Progenitor cell of endocrine pancreas (in vitro differentiated cells): ENCODE measurements at regions not wholly inside any gene's neighbourhood (a gene's known extent, or its start where the extent isn't known, plus 50 kb on each side); places are given as distances from the start of the nearest gene placed in this dataset.
A peak's percentile ranks its signal among the peaks of the same experiment; 100 is the strongest.

Source experiments
- DNase-seq: peaks from one replicate; pipeline ENCODE4 v3.0.0; 2021; ENCODE audit warnings: low spot score; ENCODE audit not compliant: unreplicated experiment
- H3K27ac Mint-ChIP-seq: 2 replicates; pipeline ENCODE4 v1.8.0; 2021; ENCODE audit warnings: mild to moderate bottlenecking, moderate library complexity, mixed read lengths
- H3K27me3 Mint-ChIP-seq: 2 replicates; pipeline ENCODE4 v1.8.0; 2021; ENCODE audit warnings: mixed read lengths
- H3K36me3 Mint-ChIP-seq: 2 replicates; pipeline ENCODE4 v1.8.0; 2022; ENCODE audit warnings: mixed read lengths; ENCODE audit not compliant: insufficient read depth
- H3K4me1 Mint-ChIP-seq: 2 replicates; pipeline ENCODE4 v1.8.0; 2021; ENCODE audit warnings: low read depth, mixed read lengths
- H3K4me3 Mint-ChIP-seq: 2 replicates; pipeline ENCODE4 v1.8.0; 2021; ENCODE audit warnings: low read depth, mild to moderate bottlenecking, moderate library complexity, mixed read lengths
- H3K9me3 Mint-ChIP-seq: 2 replicates; pipeline ENCODE4 v1.8.0; 2021; ENCODE audit warnings: low read depth, mixed read lengths
- CTCF ChIP-seq: fragments of 200-600 bp; sonication (generic); IDR thresholded peaks from one replicate; pipeline ENCODE4 v1.5.0; 2021; ENCODE audit warnings: antibody characterized with exemption, mild to moderate bottlenecking; ENCODE audit not compliant: unreplicated experiment

GRCh38 chr5:1670351-1670750, 129.3 kb downstream of the MRPL36 start:
- Mint-ChIP-seq H3K4me1 (peaks cover 7% of the 10 kb centered on the region), H3K27me3 (peaks cover 67% of the 10 kb centered on the region)

GRCh38 chr5:1669276-1670155, 130.1 kb downstream of the MRPL36 start:
- DNase-seq = no peak
- Mint-ChIP-seq H3K36me3 (no peaks in the 10 kb centered on the region), H3K4me1 (peaks cover 7% of the 10 kb centered on the region), H3K27ac (no peak overlapping the region), H3K27me3 (peaks cover 70% of the 10 kb centered on the region), H3K9me3 (no peaks in the 10 kb centered on the region), H3K4me3 (peak overlapping the region; percentile 9)
- TF ChIP-seq CTCF = no peak

More at GRCh38 chr5:1670351-1670750, 129.3 kb downstream of the MRPL36 start:
- Mint-ChIP-seq H3K36me3 (no peaks in the 10 kb centered on the region), H3K4me3 (no peak overlapping the region), H3K9me3 (no peaks in the 10 kb centered on the region), H3K27ac (no peak overlapping the region)
- DNase-seq = no peak
- no peak for TF ChIP-seq CTCF

- H3K4me1 Mint-ChIP-seq = peaks cover 7% of the 10 kb centered on the region
- H3K27ac Mint-ChIP-seq = no peak overlapping the region
- peak; percentile 13 for TF ChIP-seq CTCF
- H3K9me3 Mint-ChIP-seq = no peaks in the 10 kb centered on the region
- no peak for DNase-seq
- peak overlapping the region; percentile 63 for H3K4me3 Mint-ChIP-seq
- H3K27me3 Mint-ChIP-seq = peaks cover 73% of the 10 kb centered on the region
- no peaks in the 10 kb centered on the region for H3K36me3 Mint-ChIP-seq
Measured at GRCh38 chr5:1668141-1668721, 131.4 kb downstream of the MRPL36 start.

- Mint-ChIP-seq H3K4me3 (peak overlapping the region; percentile 63), H3K27ac (no peak overlapping the region), H3K27me3 (peaks cover 73% of the 10 kb centered on the region)
Measured at GRCh38 chr5:1667648-1668140, 131.9 kb downstream of the MRPL36 start.

More at GRCh38 chr5:1667648-1668140, 131.9 kb downstream of the MRPL36 start:
- Mint-ChIP-seq H3K36me3 (no peaks in the 10 kb centered on the region), H3K9me3 (no peaks in the 10 kb centered on the region), H3K4me1 (peaks cover 7% of the 10 kb centered on the region)
- no peak for TF ChIP-seq CTCF
- DNase-seq = no peak
